ENCODE measurements at regions not wholly inside any gene's neighbourhood (a gene's known extent, or its start where the extent isn't known, plus 50 kb on each side); places are given as distances from the start of the nearest gene placed in this dataset.

DNA sequence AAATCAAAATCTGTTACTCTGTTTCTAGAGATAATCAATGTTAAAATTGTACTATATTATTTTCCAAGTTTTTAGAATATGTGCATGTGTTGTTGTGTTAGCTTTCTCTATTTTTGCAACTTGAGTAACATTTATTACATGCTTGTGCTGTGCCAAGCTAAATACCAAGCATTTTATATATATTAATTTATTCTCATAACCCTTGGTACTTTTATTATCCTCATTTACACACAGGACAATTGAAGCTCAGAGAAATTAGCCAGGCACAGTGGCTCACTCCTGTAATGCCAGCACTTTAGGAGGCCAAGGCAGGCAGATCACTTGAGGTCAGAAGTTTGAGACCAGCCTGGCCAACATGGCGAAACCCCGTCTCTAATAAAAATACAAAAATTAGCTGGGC, 254.0 kb upstream of the DMRT1 start:
- TF ChIP-seq, protein P1, sequence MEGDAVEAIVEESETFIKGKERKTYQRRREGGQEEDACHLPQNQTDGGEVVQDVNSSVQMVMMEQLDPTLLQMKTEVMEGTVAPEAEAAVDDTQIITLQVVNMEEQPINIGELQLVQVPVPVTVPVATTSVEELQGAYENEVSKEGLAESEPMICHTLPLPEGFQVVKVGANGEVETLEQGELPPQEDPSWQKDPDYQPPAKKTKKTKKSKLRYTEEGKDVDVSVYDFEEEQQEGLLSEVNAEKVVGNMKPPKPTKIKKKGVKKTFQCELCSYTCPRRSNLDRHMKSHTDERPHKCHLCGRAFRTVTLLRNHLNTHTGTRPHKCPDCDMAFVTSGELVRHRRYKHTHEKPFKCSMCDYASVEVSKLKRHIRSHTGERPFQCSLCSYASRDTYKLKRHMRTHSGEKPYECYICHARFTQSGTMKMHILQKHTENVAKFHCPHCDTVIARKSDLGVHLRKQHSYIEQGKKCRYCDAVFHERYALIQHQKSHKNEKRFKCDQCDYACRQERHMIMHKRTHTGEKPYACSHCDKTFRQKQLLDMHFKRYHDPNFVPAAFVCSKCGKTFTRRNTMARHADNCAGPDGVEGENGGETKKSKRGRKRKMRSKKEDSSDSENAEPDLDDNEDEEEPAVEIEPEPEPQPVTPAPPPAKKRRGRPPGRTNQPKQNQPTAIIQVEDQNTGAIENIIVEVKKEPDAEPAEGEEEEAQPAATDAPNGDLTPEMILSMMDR (IDR thresholded peaks at IDR 0.05), result no peak
- TF ChIP-seq ZFX (IDR thresholded peaks at IDR 0.05; ENCODE audit: borderline replicate concordance), result no peak

DNA sequence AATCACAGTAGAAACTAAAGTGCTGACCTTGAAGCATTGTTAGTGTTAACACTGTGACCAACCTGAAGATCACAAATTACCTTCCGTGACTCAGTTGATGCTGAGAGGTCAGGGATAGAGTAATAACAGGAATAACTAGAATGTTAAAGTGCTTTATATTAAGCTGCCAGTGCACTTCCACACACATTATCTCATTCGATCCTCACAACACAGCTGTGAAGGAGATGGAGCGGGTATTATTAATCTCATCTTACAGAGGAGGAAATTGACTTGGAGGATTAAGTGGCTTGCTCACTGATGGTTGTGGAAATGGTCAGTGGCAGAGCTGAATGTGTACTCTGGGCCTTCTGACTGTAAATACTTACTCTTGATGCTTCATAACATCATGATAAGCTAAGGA, 252.5 kb upstream of the DMRT1 start:
- TF ChIP-seq ZFX (IDR thresholded peaks at IDR 0.05; ENCODE audit: borderline replicate concordance), result no peak
- TF ChIP-seq, protein P1 (IDR thresholded peaks at IDR 0.05), result no peak
- H3K27ac ChIP-seq, result no peak overlapping the region

More for the DNA sequence above, 254.0 kb upstream of the DMRT1 start:
- H3K27ac ChIP-seq, result no peak overlapping the region

DNA sequence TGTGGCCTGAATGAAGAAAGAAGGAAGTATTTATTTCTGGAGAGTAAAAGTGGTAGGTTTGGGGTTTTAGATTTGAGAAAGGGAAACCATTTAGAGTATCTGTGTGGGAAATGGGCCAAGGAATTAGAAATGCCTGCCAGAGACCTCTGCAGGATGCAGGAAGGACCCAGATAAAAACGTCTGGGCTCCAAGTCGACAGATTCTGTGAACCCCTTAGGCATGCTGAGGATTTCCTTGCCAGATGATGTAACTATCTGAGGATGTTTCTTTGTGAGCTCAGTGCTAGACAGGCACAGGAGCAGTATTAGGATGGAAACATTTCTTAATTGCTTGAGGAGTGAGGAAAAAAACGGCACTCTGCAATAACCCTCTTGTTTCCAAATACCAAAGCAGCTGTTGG, 251.8 kb upstream of the DMRT1 start:
- H3K27ac ChIP-seq, result no peak overlapping the region
- TF ChIP-seq, protein P1 (IDR thresholded peaks at IDR 0.05), result no peak
- TF ChIP-seq ZFX (IDR thresholded peaks at IDR 0.05; ENCODE audit: borderline replicate concordance), result no peak

DNA sequence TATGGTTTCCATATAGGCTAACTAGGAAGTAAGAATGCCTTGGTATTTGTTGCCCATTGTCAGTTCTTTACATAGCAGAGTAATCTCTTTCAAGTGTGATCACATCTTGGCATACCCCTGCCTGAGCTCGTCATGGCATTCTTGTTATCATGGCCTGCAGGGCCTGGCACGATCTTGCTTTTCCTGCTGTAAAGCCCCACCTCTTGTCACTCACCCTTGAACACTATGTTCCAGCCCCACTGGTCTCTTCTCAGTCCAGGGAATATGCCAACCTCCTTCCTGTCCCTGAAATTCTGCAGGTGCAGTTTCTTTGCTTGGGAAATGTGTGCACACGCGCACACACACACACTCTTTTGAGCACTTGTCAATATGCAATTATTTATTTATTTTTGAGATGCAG, 250.2 kb upstream of the DMRT1 start:
- no peak for TF ChIP-seq ZFX (IDR thresholded peaks at IDR 0.05; ENCODE audit: borderline replicate concordance)
- TF ChIP-seq, protein P1 (IDR thresholded peaks at IDR 0.05), result no peak
- H3K27ac ChIP-seq, result 0 out of 2 replicates have a peak overlapping the region, but pooled peaks have one; percentile 29

DNA sequence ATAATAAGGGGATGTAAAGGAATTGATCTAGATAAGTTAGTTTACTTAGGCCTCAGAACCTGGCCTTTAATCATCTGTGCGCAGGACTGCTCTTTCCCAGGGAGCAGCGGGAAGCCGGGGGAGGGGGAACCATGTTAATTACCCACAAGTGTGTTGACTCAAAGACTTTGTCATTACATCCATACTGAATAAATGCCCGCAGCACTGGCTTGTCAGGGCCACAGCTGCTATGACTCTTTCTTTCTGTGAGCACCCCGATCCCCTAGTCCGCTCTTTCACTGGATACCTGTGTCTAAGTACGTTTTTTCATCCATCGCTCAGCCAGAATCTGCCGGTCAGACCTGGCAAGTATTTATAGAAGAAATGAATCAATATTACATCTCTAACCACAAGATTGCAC, 249.3 kb upstream of the DMRT1 start:
- 0 out of 2 replicates have a peak overlapping the region, but pooled peaks have one; percentile 29 for H3K27ac ChIP-seq
- TF ChIP-seq, protein P1 (IDR thresholded peaks at IDR 0.05), result no peak
- TF ChIP-seq ZFX (IDR thresholded peaks at IDR 0.05; ENCODE audit: borderline replicate concordance), result no peak

DNA sequence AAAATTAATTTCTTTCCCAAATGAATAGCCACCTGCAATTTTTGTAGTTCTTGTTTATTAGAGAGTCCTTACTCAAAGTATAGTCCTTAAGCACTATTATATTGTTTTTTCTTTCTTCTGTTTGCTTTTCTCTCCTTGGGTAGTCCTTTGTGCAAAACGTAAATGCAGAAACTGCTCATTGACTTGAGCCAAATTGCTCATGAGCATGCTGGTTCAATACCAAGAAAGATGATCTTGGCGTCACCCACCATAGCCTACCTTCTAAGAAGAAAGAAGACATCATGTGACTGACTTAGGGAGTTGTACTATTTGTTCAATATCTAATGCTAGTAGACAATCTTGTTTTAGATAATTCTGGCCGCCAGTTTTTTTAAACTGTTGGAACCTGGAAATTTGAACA, 248.8 kb upstream of the DMRT1 start:
- TF ChIP-seq ZFX (IDR thresholded peaks at IDR 0.05; ENCODE audit: borderline replicate concordance), result no peak
- TF ChIP-seq, protein P1 (IDR thresholded peaks at IDR 0.05), result no peak

DNA sequence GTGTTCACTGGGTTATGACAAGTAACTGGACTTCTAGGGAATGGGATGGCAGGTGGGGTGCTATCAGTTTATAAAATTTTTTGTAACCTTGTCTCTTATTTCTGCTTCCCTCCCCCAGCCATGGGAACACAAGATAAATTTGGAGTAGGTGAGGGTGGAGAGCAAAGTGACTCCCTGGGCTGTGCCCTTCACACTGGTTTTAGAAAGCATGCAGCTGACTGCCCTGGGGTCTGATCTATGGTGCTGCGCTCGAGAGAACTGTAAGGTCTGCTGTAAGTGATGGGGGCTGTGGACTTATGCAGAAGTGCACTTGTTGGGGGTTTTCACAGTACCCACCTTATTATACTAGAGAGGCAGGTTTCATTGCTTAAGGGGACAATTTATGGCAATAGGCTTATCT, 247.7 kb upstream of the DMRT1 start:
- TF ChIP-seq, protein P1 (IDR thresholded peaks at IDR 0.05), result no peak
- TF ChIP-seq ZFX (IDR thresholded peaks at IDR 0.05; ENCODE audit: borderline replicate concordance), result no peak
- H3K27ac ChIP-seq, result no peak overlapping the region

More for the DNA sequence above, 248.8 kb upstream of the DMRT1 start:
- no peak overlapping the region for H3K27ac ChIP-seq

Data from 22Rv1 (cell line).